Stimulated activated CD4-positive, alpha-beta T cell treated with anti-CD3 and anti-CD28 coated beads, Interleukin-15, amount 100 ng/mL, for 1 hour (primary cell): ENCODE measurements at regions not wholly inside any gene's neighbourhood (a gene's known extent, or its start where the extent isn't known, plus 50 kb on each side); places are given as distances from the start of the nearest gene placed in this dataset.

Source experiments
- DNase-seq, 2 donors: peaks; one replicate each; pipeline ENCODE4 v3.0.0-alpha.2; 2020; ENCODE audit warnings: low read depth in 1 of 2, low spot score in 1 of 2

- DNase-seq: no peak
These were observed 98.2 kb downstream of the PDCL3 start for GRCh38 chr2:100660851-100661584.

DNA sequence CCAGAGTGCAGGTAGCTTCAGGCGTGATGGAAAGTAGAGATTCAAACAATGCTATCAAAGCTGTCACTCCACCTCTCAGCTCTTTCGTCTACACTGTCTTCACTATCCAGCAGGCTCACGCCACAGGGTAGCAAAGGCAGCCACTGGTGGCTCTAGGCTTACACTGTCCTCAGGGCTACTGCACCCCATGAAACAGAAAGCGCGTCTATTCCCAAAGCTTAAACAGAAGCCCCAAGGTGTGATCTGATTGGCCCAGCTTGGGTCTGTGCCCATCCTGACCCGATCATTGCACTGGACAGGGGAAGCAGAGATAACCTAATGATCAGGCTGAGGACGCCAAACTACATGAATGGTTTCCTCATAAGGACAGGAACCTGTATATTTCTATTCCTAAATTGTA lies 100.1 kb downstream of the PDCL3 start:
- no peak for DNase-seq

- no peak for DNase-seq
These were observed 101.4 kb downstream of the PDCL3 start for GRCh38 chr2:100664021-100664755.

- DNase-seq: no peak
These were observed 101.9 kb downstream of the PDCL3 start for GRCh38 chr2:100664756-100665101.

DNA sequence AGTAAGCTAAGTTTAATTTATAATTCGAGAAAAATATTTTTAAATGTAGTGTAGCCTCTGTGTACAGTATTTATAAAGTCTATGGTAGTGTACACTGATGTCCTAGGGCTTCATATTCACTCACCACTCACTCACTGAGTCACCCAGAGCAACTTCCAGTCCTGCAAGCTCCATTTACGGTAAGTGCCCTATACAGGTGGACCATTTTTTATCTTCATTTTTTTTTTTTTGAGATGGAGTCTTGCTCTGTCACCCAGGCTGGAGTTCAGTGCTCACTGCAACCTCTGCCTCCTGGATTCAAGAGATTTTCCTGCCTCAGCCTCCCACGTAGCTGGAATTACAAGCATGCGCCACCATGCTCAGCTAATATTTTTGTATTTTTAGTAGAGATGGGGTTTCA lies 104.2 kb downstream of the PDCL3 start:
- DNase-seq: no peak

DNA sequence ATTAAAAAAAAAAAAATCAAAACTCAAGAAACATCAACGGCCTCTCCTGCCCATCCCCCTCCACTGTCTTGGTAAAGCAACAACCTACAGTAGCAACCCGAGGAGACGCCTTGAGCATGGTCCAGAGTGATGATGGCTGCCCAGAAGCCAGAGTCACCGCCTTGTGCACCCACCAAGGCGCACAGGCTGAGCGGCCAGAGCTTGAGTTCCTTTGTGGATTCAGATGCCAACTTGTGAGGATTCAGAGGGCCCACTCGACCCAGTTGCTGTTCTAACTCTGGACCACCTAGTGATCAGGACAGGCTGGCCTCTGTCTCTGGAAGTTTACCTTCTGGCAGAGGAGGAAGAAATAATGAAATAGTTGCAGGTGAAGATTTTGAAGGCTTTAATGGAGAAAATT lies 105.0 kb downstream of the PDCL3 start:
- no peak for DNase-seq

DNA sequence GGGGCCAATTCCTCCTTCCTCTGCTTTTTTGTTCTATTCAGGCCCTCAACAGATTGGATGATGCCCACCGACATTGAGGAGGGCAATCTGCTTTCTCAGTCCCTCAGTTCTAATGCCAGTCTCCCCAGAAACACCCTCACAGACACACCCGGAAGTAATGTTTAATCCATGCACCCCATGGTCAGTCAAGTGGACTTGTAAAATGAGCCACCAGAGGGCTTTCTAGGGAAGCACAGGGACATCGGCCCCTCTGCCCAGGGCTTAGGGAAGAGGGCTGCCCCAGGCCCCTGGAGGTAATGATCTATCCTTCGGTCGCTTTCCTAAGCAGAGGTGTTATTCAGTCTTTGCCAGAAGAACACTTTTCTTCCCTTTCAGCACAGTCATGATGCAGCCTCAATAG lies 107.4 kb downstream of the PDCL3 start:
- no peak for DNase-seq

DNA sequence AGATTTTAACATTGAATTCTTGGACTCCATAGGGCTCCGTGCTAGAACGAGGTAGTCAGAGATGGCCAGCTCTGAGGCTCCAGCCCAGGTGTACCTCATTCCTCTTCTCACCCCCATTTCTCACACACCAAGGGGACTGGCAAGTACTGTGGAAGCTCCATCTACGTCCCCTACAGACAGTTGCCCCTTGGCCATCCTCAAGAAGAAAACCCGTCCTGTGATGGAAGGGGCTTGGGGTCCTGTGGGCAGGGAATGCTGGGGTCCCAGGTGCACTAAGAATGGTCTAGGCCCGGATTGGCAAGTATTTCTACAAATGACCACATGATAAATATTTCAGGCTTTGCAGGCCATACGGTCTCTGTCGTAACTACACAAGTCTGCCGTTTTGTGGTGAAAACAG lies 110.3 kb downstream of the PDCL3 start:
- no peak for DNase-seq

DNA sequence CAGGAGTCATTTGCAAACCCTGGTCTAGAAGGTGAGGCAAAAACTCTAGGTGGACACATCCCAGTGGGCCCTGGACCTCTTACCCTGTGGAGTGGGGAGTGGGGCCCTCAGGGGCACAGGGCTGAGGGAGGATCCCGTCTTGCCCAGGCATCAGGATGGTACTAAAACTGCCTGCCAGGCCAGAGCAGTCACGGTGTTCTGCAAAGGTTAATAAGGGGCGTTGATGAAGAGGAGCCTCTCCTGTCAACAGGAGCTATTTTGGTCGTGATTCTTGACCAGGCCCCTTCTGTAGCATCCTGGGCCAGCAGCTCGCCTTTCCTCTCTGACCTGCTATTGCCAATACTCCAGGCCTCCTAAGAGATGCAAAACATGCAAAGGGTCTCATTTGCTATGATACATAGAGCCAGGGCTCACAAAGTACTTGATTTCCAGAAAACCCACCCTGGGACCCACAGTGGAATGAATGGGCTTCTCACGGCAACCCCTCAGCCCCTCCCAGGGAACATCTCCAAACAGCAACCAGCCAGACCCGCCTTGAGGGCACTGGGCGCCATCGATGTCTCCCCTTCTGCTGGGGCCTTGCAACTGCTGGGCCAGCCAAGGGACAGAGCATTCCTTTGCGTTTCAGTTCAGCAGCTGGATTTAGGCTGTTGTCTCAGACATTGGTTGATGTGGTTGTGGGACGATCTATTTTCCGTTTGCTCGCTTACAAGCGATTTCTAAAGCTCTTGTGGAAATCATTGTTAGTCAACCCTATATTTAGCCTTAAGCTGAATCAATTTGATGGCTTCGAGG lies 111.1 kb downstream of the PDCL3 start:
- no peak for DNase-seq

- no peak for DNase-seq
These were observed 111.9 kb downstream of the PDCL3 start for GRCh38 chr2:100674666-100675065.

DNA sequence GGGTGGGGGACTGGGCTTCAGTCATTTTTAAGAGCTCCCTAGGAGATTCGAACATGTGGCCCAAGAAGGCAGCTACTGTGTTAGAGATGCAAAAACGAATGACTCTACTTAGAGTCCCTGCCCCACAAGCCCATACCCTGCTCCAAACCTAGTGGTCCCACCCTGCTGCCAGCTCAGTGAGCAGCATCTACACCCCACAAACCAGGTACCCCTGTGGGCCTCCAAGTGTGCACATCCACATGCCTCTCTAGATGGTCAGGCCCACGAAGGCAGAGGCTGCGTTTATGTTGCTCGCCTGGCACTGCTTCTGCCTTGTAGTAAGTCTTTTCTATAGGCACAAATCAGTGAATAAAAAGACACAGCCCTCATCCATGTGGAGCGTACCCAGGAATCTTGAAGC lies 112.6 kb downstream of the PDCL3 start:
- no peak for DNase-seq

GRCh38 chr2:100675855-100676254 lies 113.1 kb downstream of the PDCL3 start:
- no peak for DNase-seq

- DNase-seq: no peak
These were observed 113.6 kb downstream of the PDCL3 start for GRCh38 chr2:100676346-100676745.

GRCh38 chr2:100677611-100678185 lies 114.9 kb downstream of the PDCL3 start:
- DNase-seq: no peak

- DNase-seq: no peak
These were observed 116.4 kb downstream of the PDCL3 start for GRCh38 chr2:100679211-100679610.

DNA sequence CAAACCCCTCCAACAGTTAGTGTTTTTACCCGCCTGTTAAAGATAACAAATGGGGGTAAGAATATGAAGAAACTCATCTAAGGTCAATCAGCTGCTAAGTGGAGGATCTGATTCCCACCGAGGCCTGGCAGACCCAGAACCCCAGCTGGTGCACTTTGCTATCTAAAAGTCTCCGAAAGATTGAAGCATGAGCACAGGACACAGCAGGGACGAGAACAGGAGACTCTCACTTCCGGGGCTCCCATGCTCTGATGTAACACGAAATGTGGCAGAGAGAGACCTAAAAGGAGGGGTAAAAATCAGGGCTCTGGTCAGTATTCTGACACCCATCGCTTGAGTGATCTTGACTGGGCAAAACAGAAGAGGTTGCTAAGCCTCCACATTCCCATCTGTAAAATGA lies 119.7 kb downstream of the PDCL3 start:
- no peak for DNase-seq

GRCh38 chr2:100683231-100683630 lies 120.4 kb downstream of the PDCL3 start:
- no peak for DNase-seq

DNA sequence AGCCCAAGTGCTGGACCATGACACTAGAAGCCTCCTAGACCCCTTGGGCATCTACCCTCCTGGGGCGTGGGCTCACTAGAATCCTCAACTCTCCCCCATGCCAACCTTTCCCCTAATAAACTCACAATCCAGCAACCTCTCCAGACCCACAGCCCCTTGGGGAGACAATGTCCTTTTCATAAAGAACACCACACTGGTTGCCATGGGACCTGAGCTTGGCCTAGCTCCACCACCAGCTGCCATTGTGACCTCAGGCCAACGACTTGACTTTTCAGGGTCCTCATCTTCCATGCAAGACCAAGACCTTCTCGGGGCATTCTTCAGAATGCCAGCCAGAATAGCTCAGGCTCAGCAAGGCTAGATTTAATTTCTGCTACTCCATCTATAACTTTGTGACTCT lies 128.1 kb upstream of the NPAS2 start:
- DNase-seq: no peak

DNA sequence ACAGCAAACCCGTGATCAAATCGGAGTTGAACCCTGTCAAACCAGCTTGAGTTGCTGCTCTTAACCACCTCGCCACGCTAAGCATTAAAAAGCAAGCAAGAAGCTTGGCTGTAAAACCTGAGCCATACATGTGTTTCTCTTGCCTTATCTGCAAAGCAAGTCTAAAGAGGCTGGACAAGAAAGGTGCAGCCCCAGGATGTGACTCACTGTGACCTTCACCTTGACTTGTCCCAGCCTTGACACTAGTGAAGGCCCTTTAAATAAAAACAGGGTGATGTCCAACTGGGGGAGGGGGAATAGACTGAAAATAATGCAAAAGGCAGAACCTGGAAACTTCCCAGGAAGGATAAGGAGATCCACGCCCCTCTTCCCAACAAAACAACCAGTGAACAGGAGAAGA lies 127.6 kb upstream of the NPAS2 start:
- no peak for DNase-seq

GRCh38 chr2:100692906-100693305 lies 127.0 kb upstream of the NPAS2 start:
- DNase-seq: no peak

DNA sequence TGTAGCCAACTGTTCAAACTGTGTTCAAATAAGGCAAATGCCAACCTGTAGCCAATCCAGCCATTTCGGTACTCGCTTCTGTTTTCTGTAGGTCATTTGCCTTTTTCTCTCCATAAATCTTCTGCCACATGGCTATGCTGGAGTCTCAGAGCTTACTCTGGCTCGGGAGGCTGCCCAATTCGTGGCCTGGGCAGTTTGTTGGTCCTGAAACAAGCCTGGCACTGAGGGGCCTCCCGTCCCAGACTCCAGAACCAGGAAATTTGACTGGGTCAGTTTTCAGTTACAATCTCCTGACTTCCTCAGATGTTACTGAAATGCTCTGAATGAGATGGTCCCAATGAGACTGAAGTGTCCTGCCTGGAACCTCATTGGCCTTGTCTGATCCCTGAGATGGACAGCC lies 120.8 kb upstream of the NPAS2 start:
- no peak for DNase-seq
